Neuronal stem cell (in vitro differentiated cells): ENCODE measurements at regions not wholly inside any gene's neighbourhood (a gene's known extent, or its start where the extent isn't known, plus 50 kb on each side); places are given as distances from the start of the nearest gene placed in this dataset.
A peak's percentile ranks its signal among the peaks of the same experiment; 100 is the strongest.

Source experiments
- DNase-seq: peaks from one replicate; pipeline ENCODE4 v3.0.0-alpha.2; 2013; ENCODE audit warnings: low spot score
- H2AFZ ChIP-seq: one replicate; pipeline ENCODE4 v1.6.1; 2013; ENCODE audit warnings: mild to moderate bottlenecking, low read length, inconsistent platforms
- H2AK5ac ChIP-seq: 2 replicates; pipeline ENCODE4 v1.6.1; 2013; ENCODE audit warnings: low read depth, mild to moderate bottlenecking, inconsistent platforms, low read length, moderate library complexity, mixed read lengths
- H2BK120ac ChIP-seq: 2 replicates; pipeline ENCODE4 v1.6.1; 2013; ENCODE audit warnings: low read depth, mild to moderate bottlenecking, inconsistent platforms, low read length, moderate library complexity, mixed read lengths
- H2BK12ac ChIP-seq: one replicate; pipeline ENCODE4 v1.6.1; 2013; ENCODE audit warnings: low read length, inconsistent platforms
- H2BK15ac ChIP-seq: 2 replicates; pipeline ENCODE4 v1.6.1; 2013; ENCODE audit warnings: mild to moderate bottlenecking, low read length, inconsistent platforms, mixed read lengths
- H2BK5ac ChIP-seq: one replicate; pipeline ENCODE4 v1.6.1; 2013; ENCODE audit warnings: inconsistent platforms, mild to moderate bottlenecking, low read length, moderate library complexity
- H3K14ac ChIP-seq: one replicate; pipeline ENCODE4 v1.6.1; 2013; ENCODE audit warnings: low read length, inconsistent platforms
- H3K18ac ChIP-seq: 2 replicates; pipeline ENCODE4 v1.6.1; 2013; ENCODE audit warnings: low read length, inconsistent platforms
- H3K23ac ChIP-seq: 2 replicates; pipeline ENCODE4 v1.6.1; 2013; ENCODE audit warnings: low read depth, mild to moderate bottlenecking, mixed read lengths, low read length, inconsistent platforms; ENCODE audit not compliant: poor library complexity
- H3K27ac ChIP-seq: replicated peaks from 3 replicates; pipeline ENCODE4 v1.5.1; 2013; ENCODE audit warnings: low read length, inconsistent platforms
- H3K27me3 ChIP-seq, 3 experiments: 2 replicates each; pipeline ENCODE4 v1.6.1; 2013; ENCODE audit warnings: low read length in 3 of 3, mild to moderate bottlenecking in 2 of 3, inconsistent platforms in 1 of 3, low read depth in 1 of 3, mixed read lengths in 1 of 3, moderate library complexity in 1 of 3; ENCODE audit not compliant: control insufficient read depth in 3 of 3, insufficient read depth in 3 of 3
- H3K36me3 ChIP-seq, 2 donors: replicated peaks in 1 of 2; 2 replicates each; pipeline ENCODE4 v1.6.1; 2013; ENCODE audit warnings: low read length in 2 of 2; ENCODE audit not compliant: control insufficient read depth in 2 of 2, insufficient read depth in 2 of 2
- H3K4ac ChIP-seq: 2 replicates; pipeline ENCODE4 v1.6.1; 2013; ENCODE audit warnings: inconsistent platforms, mild to moderate bottlenecking, low read length, moderate library complexity
- H3K4me1 ChIP-seq, 2 donors: 1 replicate in 1 of 2; 2 replicates in 1 of 2; pipeline ENCODE4 v1.6.1; 2013; ENCODE audit warnings: low read length in 2 of 2, low read depth in 1 of 2; ENCODE audit not compliant: control insufficient read depth in 2 of 2, insufficient read depth in 1 of 2
- H3K4me2 ChIP-seq: one replicate; pipeline ENCODE4 v1.6.1; 2013; ENCODE audit warnings: mild to moderate bottlenecking, low read length, inconsistent platforms; ENCODE audit not compliant: insufficient read depth, poor library complexity, severe bottlenecking
- H3K4me3 ChIP-seq, 2 donors: 2 replicates each; pipeline ENCODE4 v1.5.1; 2013; ENCODE audit warnings: low read length in 2 of 2, mild to moderate bottlenecking in 2 of 2, inconsistent platforms in 1 of 2, moderate library complexity in 1 of 2
- H3K79me1 ChIP-seq: one replicate; pipeline ENCODE4 v1.6.1; 2013; ENCODE audit warnings: low read depth, mild to moderate bottlenecking, inconsistent platforms, low read length, moderate library complexity
- H3K9ac ChIP-seq: one replicate; pipeline ENCODE4 v1.6.1; 2013; ENCODE audit warnings: mild to moderate bottlenecking, low read depth, low read length, inconsistent platforms; ENCODE audit not compliant: poor library complexity
- H3K9me3 ChIP-seq, 2 donors: replicated peaks in 1 of 2; 2 replicates each; pipeline versions ENCODE3 to v1.6.1; 2013; ENCODE audit warnings: low read length in 2 of 2, mild to moderate bottlenecking in 2 of 2, inconsistent platforms in 1 of 2, low read depth in 1 of 2, mixed read lengths in 1 of 2, moderate library complexity in 1 of 2; ENCODE audit not compliant: control insufficient read depth in 2 of 2, insufficient read depth in 1 of 2
- H4K8ac ChIP-seq: one replicate; pipeline ENCODE4 v1.6.1; 2013; ENCODE audit warnings: low read depth, mild to moderate bottlenecking, inconsistent platforms, low read length, moderate library complexity
- H4K91ac ChIP-seq: one replicate; pipeline ENCODE4 v1.6.1; 2013; ENCODE audit warnings: low read length, low read depth, mild to moderate bottlenecking, inconsistent platforms; ENCODE audit not compliant: poor library complexity
- WGBS, 2 donors: extraction: QIAGEN DNeasy Blood & Tissue Kit; methylation state at CpG; one replicate each; pipeline ENCODE4 v1.1.7; 2013; ENCODE audit warnings: missing lambda C conversion rate in 2 of 2, mixed read lengths in 1 of 2; ENCODE audit not compliant: insufficient read length in 2 of 2, insufficient replicate concordance in 1 of 2; ENCODE audit errors: extremely low coverage in 2 of 2; 5-methylcytosine and 5-hydroxymethylcytosine counted together

DNA sequence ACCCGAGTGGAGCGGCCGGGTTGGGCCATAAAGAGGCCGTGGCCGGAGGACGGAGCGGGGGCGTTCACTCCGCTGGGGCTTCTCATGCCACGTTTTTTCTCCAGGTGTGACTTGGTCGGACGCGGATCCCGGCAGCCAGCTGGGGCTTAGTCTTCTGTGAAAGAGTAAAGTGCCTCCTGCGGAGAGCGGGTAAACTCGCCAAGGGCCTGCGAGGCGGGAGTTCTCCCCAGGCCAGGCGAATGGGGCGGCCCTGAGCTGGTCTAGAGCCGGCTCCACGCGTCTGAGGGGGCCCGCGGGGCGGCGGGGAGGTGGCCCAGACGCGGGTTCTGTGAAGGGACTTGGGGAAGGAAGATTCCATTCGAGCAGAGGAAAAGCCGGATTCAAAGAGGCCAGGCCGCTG is 86.3 kb upstream of the VIPR2 start:
- no peak overlapping the region for H2BK15ac ChIP-seq
- H3K9me3 ChIP-seq = peaks cover 0 to 15% of the 10 kb centered on the region in 2 donors
- H3K4ac ChIP-seq = no peak overlapping the region
- H2BK120ac ChIP-seq = no peak overlapping the region
- no peak overlapping the region for H3K18ac ChIP-seq
- peaks cover 0 to 6% (median 0%) of the 10 kb centered on the region in 3 experiments for H3K27me3 ChIP-seq
- DNase-seq = no peak
- H4K8ac ChIP-seq = no peak overlapping the region
- H2BK5ac ChIP-seq = no peak overlapping the region
- H2BK12ac ChIP-seq = no peak overlapping the region
- no peak overlapping the region for H3K9ac ChIP-seq
- no peaks in the 10 kb centered on the region for H3K36me3 ChIP-seq
- peaks cover 4 to 7% of the 10 kb centered on the region in 2 donors for H3K4me1 ChIP-seq
- no peak overlapping the region for H4K91ac ChIP-seq
- no peak overlapping the region for H3K27ac ChIP-seq
- H3K23ac ChIP-seq = no peak overlapping the region
- H2AK5ac ChIP-seq = no peak overlapping the region
- H3K4me2 ChIP-seq = no peak overlapping the region
- no peak overlapping the region for H2AFZ ChIP-seq
- no peaks in the 10 kb centered on the region for H3K79me1 ChIP-seq
- no peak overlapping the region for H3K14ac ChIP-seq
- WGBS, 2 donors = no CpG with 5 or more reads among the region's 33 CpGs
- H3K4me3 ChIP-seq = no peak overlapping the region

DNA sequence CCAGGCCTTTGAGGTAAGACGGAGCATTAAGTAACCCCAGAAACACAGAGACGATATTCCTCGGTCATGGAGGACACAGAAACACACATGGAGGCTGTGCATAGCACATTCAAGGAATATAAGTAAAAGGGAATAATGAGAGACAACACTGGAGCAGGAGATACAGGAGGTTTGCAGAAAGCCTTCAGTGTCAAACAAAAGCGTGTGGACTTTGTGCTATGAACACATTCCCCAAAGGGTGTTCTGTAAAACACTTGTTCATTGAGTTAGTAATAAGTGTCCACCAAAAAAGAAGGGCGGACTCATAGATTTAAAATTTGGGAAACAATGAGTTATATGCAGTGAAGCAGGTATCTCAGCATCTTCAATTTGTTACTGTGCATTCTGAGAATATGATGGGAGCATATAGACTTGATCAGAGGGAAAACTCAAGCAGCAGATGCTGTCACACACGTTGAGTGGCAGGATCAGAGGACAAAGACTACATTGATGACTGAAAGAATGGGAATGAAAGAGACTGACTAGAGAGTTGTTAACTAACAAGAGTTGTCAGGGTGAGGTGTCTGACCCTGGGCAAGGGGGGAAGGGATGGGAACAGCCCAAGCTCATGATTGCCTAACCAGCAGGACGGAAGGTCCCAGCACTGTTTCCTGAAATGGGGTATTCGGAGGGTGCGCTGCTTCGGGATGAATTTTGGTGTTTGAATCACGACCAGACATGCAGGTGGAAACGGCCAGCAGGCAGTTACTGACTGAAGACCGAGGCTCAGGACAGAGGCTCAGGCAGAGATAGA is 85.2 kb upstream of the VIPR2 start:
- H2AFZ ChIP-seq = no peak overlapping the region
- no peak overlapping the region for H2BK12ac ChIP-seq
- DNase-seq = no peak
- no peak overlapping the region for H2AK5ac ChIP-seq
- no peaks in the 10 kb centered on the region for H3K36me3 ChIP-seq
- H2BK120ac ChIP-seq = no peak overlapping the region
- H3K27me3 ChIP-seq = peaks cover 0 to 3% (median 0%) of the 10 kb centered on the region in 3 experiments
- H3K27ac ChIP-seq = no peak overlapping the region
- no peak overlapping the region for H3K4ac ChIP-seq
- H2BK5ac ChIP-seq = no peak overlapping the region
- no peak overlapping the region for H4K8ac ChIP-seq
- peaks cover 0 to 12% of the 10 kb centered on the region in 2 donors for H3K9me3 ChIP-seq
- H3K4me3 ChIP-seq = peak overlapping the region in 1 of 2 donors; percentile 59
- H3K4me2 ChIP-seq = no peak overlapping the region
- no peak overlapping the region for H3K23ac ChIP-seq
- peak overlapping the region; percentile 67 for H3K18ac ChIP-seq
- no peaks in the 10 kb centered on the region for H3K79me1 ChIP-seq
- no peak overlapping the region for H3K14ac ChIP-seq
- H3K9ac ChIP-seq = no peak overlapping the region
- peaks cover 4 to 7% of the 10 kb centered on the region in 2 donors for H3K4me1 ChIP-seq
- WGBS, 2 donors = no CpG with 5 or more reads among the region's 13 CpGs
- H2BK15ac ChIP-seq = no peak overlapping the region
- H4K91ac ChIP-seq = no peak overlapping the region

DNA sequence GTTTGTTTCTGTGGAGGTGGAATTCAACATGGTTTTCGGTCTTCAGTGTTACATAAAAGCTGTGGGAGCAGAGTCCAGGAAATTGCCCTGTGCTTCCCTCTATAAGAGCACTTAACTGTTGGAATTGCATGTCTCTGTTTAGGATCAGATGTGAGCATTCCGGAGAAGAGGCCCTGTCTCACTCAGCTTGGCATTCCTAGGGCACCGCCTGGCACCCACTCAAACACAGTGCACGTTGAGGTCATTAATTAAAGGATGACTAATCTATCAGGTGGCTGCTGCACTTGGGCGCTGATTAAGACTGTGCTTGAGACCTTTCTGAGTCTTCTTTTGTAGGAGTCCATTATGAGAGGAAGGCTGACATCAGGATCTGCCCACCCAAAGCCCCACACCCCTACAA is 82.8 kb upstream of the VIPR2 start:
- Histone ChIP-seq H3K27me3 (peaks cover 0 to 3% (median 0%) of the 10 kb centered on the region in 3 experiments), H3K9me3 (peaks cover 0 to 12% of the 10 kb centered on the region in 2 donors), H3K4me1 (peaks cover 4 to 7% of the 10 kb centered on the region in 2 donors), H3K18ac (no peak overlapping the region), H3K27ac (no peak overlapping the region), H2BK120ac (no peak overlapping the region), H2BK5ac (no peak overlapping the region), H3K4ac (no peak overlapping the region), H3K79me1 (no peaks in the 10 kb centered on the region), H2AK5ac (no peak overlapping the region), H2BK12ac (no peak overlapping the region), H3K14ac (no peak overlapping the region), H4K8ac (no peak overlapping the region), H3K9ac (no peak overlapping the region), H3K4me2 (no peak overlapping the region), H2BK15ac (no peak overlapping the region), H3K4me3 (no peak overlapping the region), H3K23ac (no peak overlapping the region), H3K36me3 (no peaks in the 10 kb centered on the region), H4K91ac (no peak overlapping the region), H2AFZ (no peak overlapping the region)
- WGBS, 2 donors = no CpG with 5 or more reads among the region's 5 CpGs
- DNase-seq = no peak

DNA sequence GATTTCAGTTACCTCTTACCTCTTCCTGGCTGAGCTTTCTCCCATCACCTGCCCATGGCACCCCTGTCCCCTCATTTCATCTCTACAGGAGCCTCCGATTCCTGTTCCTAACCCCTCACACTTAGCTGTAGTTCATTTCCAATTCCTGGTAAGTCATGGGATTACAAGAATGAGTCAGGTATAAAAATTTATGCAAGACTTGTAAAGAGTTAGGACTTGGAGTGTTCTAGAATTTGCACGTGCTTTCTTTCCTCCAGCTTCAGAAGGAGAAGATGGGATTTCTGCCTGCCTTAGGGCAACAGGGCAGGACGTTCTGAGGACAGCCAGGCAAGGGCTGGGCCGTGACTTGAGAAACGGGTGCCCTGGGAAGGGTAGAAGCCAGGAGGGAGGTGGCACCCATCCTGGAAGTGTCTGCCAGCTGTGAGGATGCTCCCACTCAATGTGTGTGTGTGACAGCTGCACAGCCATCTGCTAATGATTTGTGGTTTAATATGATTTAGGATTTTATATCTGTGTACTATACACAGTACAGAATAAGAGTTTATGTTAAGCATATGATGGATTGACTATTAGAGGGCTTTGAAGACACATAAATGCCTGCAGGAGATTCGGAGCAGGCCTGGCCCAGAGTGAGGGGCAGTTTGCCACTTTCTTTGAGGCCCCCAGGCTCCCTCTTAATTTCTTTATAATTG is 81.5 kb upstream of the VIPR2 start:
- Histone ChIP-seq H3K27me3 (peaks cover 0 to 4% (median 0%) of the 10 kb centered on the region in 3 experiments), H2BK5ac (no peak overlapping the region), H3K4me3 (peak overlapping the region in 1 of 2 donors; percentile 70), H3K4me1 (peaks cover 4 to 7% of the 10 kb centered on the region in 2 donors), H3K36me3 (no peaks in the 10 kb centered on the region), H2BK15ac (no peak overlapping the region), H4K91ac (no peak overlapping the region), H2BK120ac (no peak overlapping the region), H3K9ac (no peak overlapping the region), H3K18ac (no peak overlapping the region), H3K23ac (no peak overlapping the region), H3K14ac (no peak overlapping the region), H2AFZ (no peak overlapping the region), H2AK5ac (no peak overlapping the region), H3K27ac (no peak overlapping the region), H4K8ac (no peak overlapping the region), H3K4me2 (no peak overlapping the region), H3K79me1 (no peaks in the 10 kb centered on the region), H3K9me3 (peaks cover 0 to 12% of the 10 kb centered on the region in 2 donors), H2BK12ac (no peak overlapping the region), H3K4ac (no peak overlapping the region)
- no peak for DNase-seq
- WGBS, 2 donors = no CpG with 5 or more reads among the region's 6 CpGs
